Nephron (organoid): ENCODE measurements at regions not wholly inside any gene's neighbourhood (a gene's known extent, or its start where the extent isn't known, plus 50 kb on each side); places are given as distances from the start of the nearest gene placed in this dataset.

Source experiments
- H3K27ac Mint-ChIP-seq, 3 experiments: 2 replicates each; pipeline ENCODE4 v1.8.0; 2020; ENCODE audit warnings: mixed read lengths in 3 of 3, mild to moderate bottlenecking in 2 of 3, moderate library complexity in 1 of 3
- H3K27me3 Mint-ChIP-seq: 2 replicates; pipeline ENCODE4 v1.8.0; 2021; ENCODE audit warnings: low read depth, mild to moderate bottlenecking, moderate library complexity, mixed read lengths
- H3K36me3 Mint-ChIP-seq: 2 replicates; pipeline ENCODE4 v1.8.0; 2020; ENCODE audit warnings: low read depth, mixed read lengths
- H3K4me1 Mint-ChIP-seq: 2 replicates; pipeline ENCODE4 v1.8.0; 2020; ENCODE audit warnings: mixed read lengths
- H3K4me3 Mint-ChIP-seq, 3 experiments: 2 replicates each; pipeline ENCODE4 v1.8.0; 2020; ENCODE audit warnings: mild to moderate bottlenecking in 3 of 3, mixed read lengths in 3 of 3, moderate library complexity in 2 of 3
- H3K9me3 Mint-ChIP-seq: 2 replicates; pipeline ENCODE4 v1.8.0; 2020; ENCODE audit warnings: mixed read lengths
- CTCF ChIP-seq, 3 experiments: fragments of 200-600 bp; sonication (generic); IDR thresholded peaks; one replicate each; pipeline ENCODE4 v1.5.0; 2021; ENCODE audit warnings: antibody characterized with exemption in 3 of 3; ENCODE audit not compliant: unreplicated experiment in 3 of 3

DNA sequence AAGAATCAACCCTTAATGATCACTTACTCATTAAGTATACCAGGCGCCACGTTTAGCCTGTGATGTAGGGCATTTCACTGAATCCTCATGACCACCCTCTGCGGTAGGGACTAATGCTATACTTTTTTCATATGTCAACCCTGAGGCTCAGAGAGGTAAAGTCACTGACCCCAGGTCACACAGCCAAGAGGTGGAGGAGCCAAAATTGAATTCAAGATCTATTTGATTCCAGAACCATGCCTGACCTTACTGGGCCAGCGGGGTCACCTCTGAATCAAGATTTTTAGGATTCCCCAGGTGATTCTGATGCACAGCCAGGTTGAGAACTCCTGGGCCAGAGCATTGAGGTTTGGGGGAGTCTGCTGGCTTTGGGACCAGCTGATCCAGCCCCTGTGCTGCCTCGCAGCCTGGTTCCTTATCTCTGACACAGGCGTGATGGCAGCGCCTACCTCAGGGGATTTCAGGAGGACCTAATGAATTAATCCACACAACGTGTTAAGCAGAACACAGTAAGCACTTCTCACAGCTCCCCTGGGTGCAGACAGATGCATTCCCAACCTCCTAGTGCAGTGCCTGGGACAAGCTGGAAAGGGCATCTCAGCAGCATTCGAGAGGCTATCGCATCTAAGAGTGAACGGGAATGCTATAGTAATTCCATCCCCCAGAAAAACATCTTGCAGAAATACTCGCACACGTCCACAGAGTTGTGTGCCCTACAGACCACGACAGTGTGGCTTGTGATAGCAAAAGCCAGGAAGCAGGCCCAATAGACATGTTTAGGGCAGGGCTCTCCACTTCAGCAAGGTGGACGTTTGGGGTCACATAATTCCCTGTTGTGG is 101.4 kb upstream of the PTPN1 start:
- TF ChIP-seq CTCF (IDR thresholded peaks at IDR 0.05; ENCODE audit: unreplicated experiment in 3 of 3): no peak
- Mint-ChIP-seq H3K36me3 (peaks cover 4% of the 10 kb centered on the region), H3K9me3 (peaks cover 13% of the 10 kb centered on the region), H3K4me3 (no peak overlapping the region), H3K27ac (no peak overlapping the region), H3K27me3 (peaks cover 26% of the 10 kb centered on the region), H3K4me1 (peaks cover 3% of the 10 kb centered on the region)

DNA sequence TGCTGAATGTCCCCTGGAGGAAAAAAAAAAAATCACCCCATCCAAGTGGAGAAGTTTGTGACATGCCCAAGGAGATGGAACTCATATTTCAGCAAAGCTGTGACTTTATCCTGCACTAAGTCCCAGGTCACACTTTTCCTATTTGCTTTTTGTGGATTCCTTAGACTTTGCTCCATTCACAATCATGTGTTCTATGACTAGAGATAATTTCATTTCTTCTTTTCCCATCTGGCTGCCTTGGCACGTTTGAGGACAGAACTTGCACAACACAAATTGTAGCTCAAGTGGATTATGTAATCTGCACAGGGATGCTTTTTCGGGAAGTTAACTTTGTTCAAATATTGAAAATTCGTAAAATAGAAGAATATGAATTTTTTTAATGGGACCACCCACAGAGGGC is 100.7 kb upstream of the PTPN1 start:
- Mint-ChIP-seq H3K27me3 (peaks cover 19% of the 10 kb centered on the region), H3K36me3 (peaks cover 4% of the 10 kb centered on the region), H3K4me1 (no peaks in the 10 kb centered on the region), H3K27ac (no peak overlapping the region), H3K4me3 (no peak overlapping the region), H3K9me3 (peaks cover 15% of the 10 kb centered on the region)
- TF ChIP-seq CTCF (IDR thresholded peaks at IDR 0.05; ENCODE audit: unreplicated experiment in 3 of 3): no peak

- Mint-ChIP-seq H3K4me1 (no peaks in the 10 kb centered on the region), H3K4me3 (no peak overlapping the region), H3K9me3 (peaks cover 15% of the 10 kb centered on the region), H3K27me3 (peaks cover 15% of the 10 kb centered on the region), H3K36me3 (peaks cover 4% of the 10 kb centered on the region), H3K27ac (no peak overlapping the region)
- no peak for TF ChIP-seq CTCF (IDR thresholded peaks at IDR 0.05; ENCODE audit: unreplicated experiment in 3 of 3)
Measured at GRCh38 chr20:50410343-50410742, 99.8 kb upstream of the PTPN1 start.

GRCh38 chr20:50412069-50412468 is 98.1 kb upstream of the PTPN1 start:
- Mint-ChIP-seq H3K36me3 (peaks cover 4% of the 10 kb centered on the region), H3K27me3 (peaks cover 12% of the 10 kb centered on the region), H3K4me1 (peaks cover 6% of the 10 kb centered on the region), H3K4me3 (no peak overlapping the region), H3K27ac (no peak overlapping the region), H3K9me3 (peaks cover 15% of the 10 kb centered on the region)
- TF ChIP-seq CTCF (IDR thresholded peaks at IDR 0.05; ENCODE audit: unreplicated experiment in 3 of 3): no peak

GRCh38 chr20:50412499-50412898 is 97.7 kb upstream of the PTPN1 start:
- Mint-ChIP-seq H3K27me3 (peaks cover 12% of the 10 kb centered on the region), H3K4me3 (no peak overlapping the region), H3K9me3 (peaks cover 16% of the 10 kb centered on the region)

More at GRCh38 chr20:50412499-50412898, 97.7 kb upstream of the PTPN1 start:
- peaks cover 4% of the 10 kb centered on the region for H3K36me3 Mint-ChIP-seq
- H3K27ac Mint-ChIP-seq: no peak overlapping the region
- peaks cover 6% of the 10 kb centered on the region for H3K4me1 Mint-ChIP-seq
- TF ChIP-seq CTCF (IDR thresholded peaks at IDR 0.05; ENCODE audit: unreplicated experiment in 3 of 3): no peak
